ENCODE measurements at regions not wholly inside any gene's neighbourhood (a gene's known extent, or its start where the extent isn't known, plus 50 kb on each side); places are given as distances from the start of the nearest gene placed in this dataset.

GRCh38 chr5:44935871-44936270, 127.1 kb downstream of the MRPS30 start:
- H3K4me3 ChIP-seq (ENCODE audit: low read depth, low read length) = no peak overlapping the region
- no peak for TF ChIP-seq CTCF (conservative IDR thresholded peaks at IDR 0.05; ENCODE audit: low read depth, low read length)
- no peak for DNase-seq (ENCODE audit: low read depth)

- no peak overlapping the region for H3K4me3 ChIP-seq (ENCODE audit: low read depth, low read length)
- no peak for DNase-seq (ENCODE audit: low read depth)
- no peak for TF ChIP-seq CTCF (conservative IDR thresholded peaks at IDR 0.05; ENCODE audit: low read depth, low read length)
Observed at GRCh38 chr5:44942524-44943001, 133.8 kb downstream of the MRPS30 start.

GRCh38 chr5:44943647-44944046, 134.9 kb downstream of the MRPS30 start:
- TF ChIP-seq CTCF (conservative IDR thresholded peaks at IDR 0.05; ENCODE audit: low read depth, low read length) = no peak
- H3K4me3 ChIP-seq (ENCODE audit: low read depth, low read length) = no peak overlapping the region
- no peak for DNase-seq (ENCODE audit: low read depth)

DNA sequence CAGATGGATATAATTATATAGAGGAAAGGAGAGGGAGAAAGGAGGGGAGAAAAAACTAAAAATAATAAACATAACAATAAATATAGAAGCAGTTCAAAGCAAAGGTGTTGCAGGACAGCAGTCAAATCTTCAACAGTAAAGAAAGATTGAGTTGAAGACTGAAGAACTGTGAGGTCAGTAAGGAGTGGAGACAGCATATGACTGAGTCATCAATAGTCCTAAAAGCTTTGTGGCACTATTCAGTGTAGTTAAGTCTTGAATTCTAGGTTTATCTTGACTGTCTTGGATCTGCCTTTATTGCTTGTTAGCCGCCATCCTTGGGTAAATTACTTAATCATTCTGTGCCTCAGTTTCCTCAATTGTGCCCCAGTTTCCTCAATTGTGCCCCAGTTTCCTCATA, 137.0 kb downstream of the MRPS30 start:
- no peak for TF ChIP-seq CTCF (conservative IDR thresholded peaks at IDR 0.05; ENCODE audit: low read depth, low read length)
- H3K4me3 ChIP-seq (ENCODE audit: low read depth, low read length) = no peak overlapping the region
- DNase-seq (ENCODE audit: low read depth) = no peak

GRCh38 chr5:44949687-44950086, 140.9 kb downstream of the MRPS30 start:
- no peak for DNase-seq (ENCODE audit: low read depth)
- TF ChIP-seq CTCF (conservative IDR thresholded peaks at IDR 0.05; ENCODE audit: low read depth, low read length) = no peak

DNA sequence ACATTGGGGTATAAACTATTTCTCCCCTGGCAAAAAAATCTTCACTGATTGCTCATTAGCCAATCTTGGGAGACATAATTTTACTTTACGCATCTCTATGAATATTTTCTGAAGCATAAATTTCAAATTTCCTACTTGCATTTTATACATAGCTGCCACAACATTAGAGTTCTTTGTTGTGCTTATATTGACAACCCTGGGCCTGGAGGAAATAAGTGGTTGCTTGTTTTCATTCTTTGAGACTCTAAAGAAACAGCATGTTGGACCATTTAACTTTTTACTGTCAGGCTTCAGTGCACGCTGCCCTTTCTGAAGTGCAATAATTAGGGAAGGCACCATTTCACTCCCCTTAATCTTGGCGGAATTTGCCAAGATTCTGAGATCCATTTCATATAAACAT, 142.6 kb downstream of the MRPS30 start:
- H3K4me3 ChIP-seq (ENCODE audit: low read depth, low read length) = no peak overlapping the region
- no peak for DNase-seq (ENCODE audit: low read depth)
- TF ChIP-seq CTCF (conservative IDR thresholded peaks at IDR 0.05; ENCODE audit: low read depth, low read length) = no peak

More at GRCh38 chr5:44949687-44950086, 140.9 kb downstream of the MRPS30 start:
- no peak overlapping the region for H3K4me3 ChIP-seq (ENCODE audit: low read depth, low read length)

GRCh38 chr5:44952376-44952775, 143.6 kb downstream of the MRPS30 start:
- H3K4me3 ChIP-seq (ENCODE audit: low read depth, low read length) = no peak overlapping the region
- TF ChIP-seq CTCF (conservative IDR thresholded peaks at IDR 0.05; ENCODE audit: low read depth, low read length) = peak; percentile 85
- DNase-seq (ENCODE audit: low read depth) = no peak

Measured in epithelial cell of proximal tubule (primary cell).